CD4-positive, alpha-beta T cell treated with Interleukin-21 for 1 hour (primary cell): ENCODE measurements at regions not wholly inside any gene's neighbourhood (a gene's known extent, or its start where the extent isn't known, plus 50 kb on each side); places are given as distances from the start of the nearest gene placed in this dataset.
"Not testable (repeated sequence)": the region's sequence is repeated elsewhere in the genome, so short reads cannot be mapped to it uniquely, and the experiment has no call there.

Source experiments
- DNase-seq: peaks from one replicate; pipeline ENCODE4 v3.0.0-alpha.2; 2020

DNA sequence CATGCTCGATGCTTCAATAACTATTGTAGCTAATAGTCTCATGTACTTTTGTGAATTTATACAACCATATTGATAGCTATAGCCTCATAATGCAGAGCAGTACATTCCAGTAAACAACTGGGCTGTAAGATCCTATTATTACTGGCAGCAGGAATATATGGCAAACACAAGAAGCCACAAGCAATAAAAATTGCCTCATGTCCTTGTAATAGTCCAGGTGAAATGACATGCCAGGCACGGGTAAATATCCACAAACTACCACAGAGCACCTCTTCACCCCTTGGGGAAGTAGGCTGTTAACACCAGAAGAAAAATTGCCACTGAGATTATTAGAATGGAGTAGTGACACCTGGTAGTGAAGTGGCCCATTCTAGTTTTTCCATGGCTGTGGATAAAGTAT lies 158.3 kb downstream of the MTX2 start:
- DNase-seq = no peak

DNA sequence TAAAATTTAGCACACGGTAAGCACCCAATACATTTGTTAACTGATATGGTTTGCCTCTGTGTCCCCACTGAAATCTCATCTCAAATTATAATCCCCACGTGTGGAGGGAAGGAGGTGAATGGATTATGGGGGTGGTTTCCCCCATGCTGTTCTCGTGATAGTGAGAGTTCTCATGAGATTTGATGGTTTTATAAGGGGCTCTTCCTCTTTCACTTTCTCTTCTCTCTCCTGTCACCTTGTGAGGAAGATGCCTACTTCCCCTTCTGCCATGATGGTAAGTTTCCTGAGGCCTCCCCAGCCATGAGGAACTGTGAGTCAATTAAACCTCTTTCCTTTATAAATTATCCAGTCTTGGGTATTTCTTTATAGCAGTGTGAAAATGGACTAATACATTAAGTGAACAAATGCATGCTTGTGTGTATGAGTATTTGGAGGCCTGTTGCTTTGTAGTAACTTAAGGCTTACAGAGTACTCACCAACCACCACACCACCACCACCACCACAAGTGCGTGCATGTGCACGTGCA lies 159.8 kb downstream of the MTX2 start:
- not testable (repeated sequence) for DNase-seq

DNA sequence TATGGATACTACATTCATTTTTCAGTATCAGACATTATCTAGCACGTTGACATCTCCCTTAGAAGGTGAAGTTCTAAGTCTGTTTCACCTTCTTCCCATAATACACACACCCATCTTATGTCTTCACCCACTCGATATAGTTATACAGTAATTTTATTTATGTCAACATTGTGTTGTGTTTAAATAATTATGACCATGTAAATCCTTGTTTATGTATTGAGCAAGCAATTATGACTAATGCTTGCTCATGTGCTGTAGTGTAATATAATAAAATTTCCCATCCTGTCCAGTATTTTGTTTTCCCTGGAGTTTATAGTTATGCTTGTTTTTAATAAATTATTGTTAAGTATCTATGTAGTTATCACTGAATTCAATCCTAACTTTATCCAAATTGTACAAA lies 163.2 kb downstream of the MTX2 start:
- DNase-seq = no peak

DNA sequence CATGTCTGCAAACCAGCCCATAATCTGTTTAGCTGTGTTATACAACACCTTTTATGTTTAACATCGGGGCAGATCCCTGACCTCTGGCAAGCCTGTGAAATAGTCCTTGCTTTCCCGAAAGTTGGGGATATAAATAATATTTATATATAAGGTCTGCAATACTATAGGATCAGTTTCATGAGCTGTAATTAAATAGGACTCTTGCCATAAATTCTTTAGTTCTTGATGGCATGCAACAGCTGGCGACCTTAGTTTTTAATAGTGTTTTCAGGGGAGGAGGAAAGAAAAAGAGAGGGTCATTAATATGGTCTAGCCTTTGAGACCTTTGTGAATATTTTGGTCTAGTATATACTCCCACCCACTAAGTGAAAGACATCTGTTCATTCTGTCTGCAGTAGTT lies 166.5 kb downstream of the MTX2 start:
- DNase-seq = no peak

DNA sequence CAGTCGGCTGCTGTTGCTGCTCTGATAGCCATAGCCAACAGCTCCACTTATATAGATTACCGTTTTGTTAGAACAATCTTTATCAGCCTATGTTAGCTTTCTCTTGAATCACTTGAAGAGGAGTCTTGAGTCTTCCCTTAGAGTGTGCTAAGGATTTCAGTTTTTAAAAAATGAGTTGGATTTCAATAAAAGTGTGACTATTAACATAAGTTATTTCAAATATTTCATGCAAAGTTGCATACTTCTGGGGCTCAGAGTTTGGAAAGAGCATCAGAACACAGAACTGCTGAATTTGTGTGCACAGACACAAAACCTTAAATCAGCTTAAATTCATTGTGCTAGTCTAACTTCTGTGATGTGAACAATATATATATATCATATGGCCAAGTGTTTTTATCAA lies 174.7 kb downstream of the MTX2 start:
- no peak for DNase-seq

DNA sequence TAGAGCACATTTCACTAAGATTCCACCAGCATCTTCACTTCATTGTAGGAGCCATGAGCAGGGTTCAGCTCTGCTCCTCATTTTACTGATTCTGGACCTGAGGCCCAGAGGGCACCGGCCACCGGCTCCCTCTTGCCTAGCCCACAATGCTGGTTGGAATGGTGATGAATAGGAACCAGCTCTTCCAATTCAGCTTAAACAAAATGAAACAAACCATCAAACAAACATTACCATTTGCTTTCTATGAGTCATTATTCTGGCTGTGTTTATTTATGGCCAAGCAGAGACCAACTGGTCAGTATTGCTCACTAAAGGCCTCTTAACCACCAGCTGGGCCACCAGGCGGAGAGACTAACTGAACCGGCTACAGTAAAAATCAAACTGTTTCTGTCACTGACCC lies 176.7 kb downstream of the MTX2 start:
- no peak for DNase-seq

DNA sequence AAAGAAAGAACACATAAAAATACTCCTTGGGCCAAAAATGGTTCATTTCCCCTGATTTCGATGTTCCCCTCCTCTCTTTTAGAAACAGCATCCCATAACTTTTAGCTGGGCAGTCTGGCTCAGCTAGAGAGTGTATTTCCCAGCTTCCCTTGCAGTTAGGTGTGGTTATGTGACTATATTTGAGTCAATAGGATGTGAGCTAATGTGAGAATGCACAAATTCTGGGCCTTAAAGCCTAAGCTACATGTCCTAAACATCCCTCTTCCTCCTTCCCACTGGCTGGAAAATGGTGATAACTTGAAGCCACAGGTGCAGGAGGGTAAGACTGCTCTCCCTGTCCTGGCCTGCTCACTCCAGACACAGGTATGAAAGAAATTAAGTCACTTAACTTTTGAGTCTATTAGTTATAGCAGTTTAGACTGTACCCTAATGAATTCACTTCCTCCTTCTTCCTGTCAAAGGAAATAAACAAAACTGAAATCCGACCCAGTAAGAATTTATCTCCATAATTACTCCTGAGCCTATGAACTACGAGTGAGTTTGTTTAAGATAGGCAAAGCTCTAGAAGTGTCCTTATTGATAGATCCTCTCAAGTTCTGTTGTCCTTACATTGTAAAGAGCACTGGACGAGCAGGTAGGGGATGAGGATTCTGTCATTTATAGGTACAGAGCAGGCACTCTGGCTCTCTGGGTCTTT lies 177.6 kb downstream of the MTX2 start:
- no peak for DNase-seq

DNA sequence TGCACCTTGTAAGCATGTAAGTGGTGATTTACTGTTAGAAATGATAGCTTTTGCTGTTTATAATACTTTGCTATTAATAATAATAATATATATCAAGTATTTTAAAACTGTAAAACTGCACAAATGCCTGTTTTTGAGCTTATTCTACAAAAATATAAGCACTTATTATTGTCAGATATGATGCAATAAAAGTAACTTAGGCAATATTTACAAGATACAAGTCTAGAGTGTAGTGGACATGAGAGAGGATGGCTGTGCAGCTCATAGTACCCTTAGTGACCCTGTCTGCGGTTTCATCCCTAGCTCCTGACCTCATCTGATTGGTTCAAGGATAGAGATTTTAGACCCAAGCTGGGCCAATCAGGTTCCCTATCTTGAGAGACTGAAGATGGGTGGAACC lies 178.4 kb downstream of the MTX2 start:
- no peak for DNase-seq

DNA sequence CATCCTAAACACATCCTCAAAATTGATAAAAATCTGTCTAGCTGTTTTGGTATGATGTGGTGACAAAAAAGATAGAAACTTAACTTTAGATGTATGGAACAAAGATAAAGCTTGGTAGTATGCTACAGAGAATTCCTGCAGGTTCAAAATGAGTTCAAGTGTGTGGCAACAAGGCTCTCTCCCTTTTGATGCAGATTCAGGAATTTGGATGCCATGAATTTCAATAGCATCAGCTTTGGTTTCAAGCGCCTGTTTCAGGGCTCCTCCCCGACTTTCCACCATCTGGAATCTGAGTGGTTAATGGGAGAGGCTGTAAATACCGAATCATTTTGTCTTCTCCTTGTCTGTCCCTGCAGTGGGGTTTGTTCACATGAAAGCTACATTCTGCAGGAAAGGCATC lies 180.6 kb downstream of the MTX2 start:
- no peak for DNase-seq

DNA sequence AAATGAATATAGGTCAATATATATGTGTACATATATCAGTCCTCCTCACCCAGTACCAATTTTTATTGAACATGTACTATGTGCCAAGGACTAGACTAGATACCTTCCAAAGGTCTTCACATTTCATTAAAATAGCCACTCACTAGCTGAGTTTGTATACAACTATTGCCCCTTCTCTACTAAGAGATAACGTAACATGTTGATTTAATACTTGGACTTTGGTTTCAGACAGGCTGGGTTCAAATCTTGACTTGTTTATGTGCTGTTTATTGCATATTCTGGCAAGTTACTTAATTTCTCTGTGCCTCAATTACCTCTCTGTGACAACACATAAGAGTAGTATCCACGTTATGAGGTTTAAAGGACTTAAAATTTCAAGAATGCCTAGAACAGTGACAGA lies 184.5 kb downstream of the MTX2 start:
- no peak for DNase-seq

DNA sequence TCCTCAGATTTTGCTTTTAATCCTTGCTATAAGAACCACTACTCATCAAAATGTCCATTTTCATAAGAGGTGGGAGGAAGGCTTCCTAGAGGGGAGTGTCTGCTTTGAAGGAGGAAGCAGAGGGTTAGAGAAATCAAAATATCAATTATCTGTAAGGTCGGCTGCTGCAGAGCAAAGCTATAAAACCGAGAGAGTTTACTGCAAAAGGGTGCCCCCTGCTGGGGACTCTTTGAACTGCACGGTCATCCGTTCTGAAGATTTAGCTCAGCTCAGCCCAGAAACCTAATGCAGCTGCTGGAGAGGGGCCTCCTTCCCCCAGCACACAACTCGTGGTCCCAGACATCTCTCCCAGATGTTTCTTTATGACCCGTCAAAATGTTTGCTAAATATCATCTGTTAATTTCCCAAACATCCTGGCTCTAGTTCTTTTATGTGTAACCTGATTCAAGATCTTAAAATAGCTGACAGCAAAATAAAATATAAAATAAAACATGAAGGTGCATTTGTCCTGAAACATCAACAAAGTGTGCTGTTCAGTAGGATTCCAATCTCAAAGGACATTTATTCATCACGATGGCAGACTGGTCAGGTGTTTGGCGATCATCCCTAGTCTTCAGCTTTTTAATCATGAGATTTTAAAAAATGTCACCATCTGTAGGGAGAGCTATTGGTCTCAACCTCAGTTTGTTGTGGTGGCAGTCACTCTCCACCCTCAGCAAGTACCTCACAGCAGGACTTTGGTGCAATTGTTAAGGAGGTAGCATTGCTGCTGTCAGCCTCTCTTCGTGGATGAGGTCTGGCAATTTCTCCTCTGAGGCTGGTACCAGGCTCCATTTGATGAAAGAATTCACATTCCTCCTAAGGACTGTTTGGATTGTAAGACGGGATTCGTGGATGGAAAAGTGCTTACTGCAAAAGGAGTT lies 185.9 kb downstream of the MTX2 start:
- DNase-seq = peak; percentile 66

DNA sequence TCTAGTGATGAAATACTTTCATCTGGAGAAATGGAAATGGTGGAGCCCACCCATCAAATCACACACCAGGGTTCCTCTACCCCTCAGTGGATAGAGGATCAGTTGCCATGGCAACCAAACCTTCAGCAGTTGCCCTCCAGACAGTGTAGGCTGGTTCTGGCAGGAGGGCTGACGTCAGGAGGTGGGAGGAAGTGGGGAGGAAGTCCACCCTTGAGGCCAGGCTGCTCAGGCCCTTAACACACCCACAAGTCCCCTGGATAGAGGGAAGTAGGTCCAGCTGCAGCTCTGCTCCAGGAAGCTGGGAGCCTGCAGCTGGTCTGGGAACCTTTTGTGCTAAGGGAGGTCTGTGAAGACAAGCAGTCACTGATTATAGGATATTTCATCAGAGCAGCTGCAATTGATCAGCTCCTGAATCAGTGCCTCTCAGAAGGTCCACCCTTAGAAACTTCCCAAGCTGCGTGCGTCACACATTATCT lies 186.6 kb downstream of the MTX2 start:
- no peak for DNase-seq

DNA sequence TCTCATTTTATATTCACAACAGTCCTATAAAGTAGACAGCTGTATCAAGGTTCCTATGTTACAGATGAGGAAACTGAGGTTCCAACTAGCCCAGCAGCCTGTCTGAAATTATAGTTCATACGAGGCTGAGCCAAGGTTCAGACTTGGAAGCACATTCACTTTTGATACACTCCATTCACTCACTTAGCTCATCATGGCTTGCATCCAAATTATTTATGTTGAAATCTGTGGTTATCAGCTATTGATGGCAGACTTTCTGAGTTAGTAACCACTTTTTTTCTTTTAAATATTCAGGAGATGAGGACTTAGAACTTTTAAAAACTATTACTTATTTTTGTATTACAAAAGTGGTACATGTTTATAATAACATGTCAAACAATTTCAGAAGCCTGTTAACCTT lies 188.2 kb downstream of the MTX2 start:
- DNase-seq = no peak

DNA sequence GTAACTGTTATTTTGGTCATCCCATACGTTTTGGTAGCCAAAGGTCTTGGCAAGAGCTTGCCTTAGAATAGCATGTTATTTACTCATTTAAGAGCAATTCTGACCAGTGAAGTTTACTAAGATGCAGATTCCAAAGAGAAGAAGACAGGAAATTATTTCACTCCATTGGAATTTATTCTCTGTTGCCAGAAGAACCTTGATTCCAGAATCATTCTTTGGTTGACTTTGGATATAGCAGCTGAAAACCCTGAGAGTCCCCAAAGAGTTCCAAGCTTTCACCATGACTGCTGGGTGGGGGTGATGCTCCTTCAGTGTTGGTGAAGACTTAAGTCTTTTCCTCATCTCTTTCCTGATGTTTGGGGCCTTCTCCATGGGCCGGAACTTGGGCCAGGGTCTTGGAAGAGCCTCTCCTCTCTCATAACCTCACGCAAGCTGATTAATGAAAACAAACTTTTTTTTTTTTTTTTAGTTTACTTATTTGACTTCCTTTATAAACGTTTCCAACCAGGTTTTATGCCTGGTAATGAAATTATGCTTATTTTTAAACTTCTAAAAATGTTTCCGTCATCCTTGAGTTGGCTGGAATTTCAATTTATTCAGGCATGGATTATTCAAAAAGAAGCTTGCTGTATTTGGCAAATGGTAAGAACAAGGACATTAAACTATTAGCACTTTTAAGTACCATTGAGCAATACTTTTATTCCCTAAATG lies 192.0 kb downstream of the MTX2 start:
- no peak for DNase-seq

DNA sequence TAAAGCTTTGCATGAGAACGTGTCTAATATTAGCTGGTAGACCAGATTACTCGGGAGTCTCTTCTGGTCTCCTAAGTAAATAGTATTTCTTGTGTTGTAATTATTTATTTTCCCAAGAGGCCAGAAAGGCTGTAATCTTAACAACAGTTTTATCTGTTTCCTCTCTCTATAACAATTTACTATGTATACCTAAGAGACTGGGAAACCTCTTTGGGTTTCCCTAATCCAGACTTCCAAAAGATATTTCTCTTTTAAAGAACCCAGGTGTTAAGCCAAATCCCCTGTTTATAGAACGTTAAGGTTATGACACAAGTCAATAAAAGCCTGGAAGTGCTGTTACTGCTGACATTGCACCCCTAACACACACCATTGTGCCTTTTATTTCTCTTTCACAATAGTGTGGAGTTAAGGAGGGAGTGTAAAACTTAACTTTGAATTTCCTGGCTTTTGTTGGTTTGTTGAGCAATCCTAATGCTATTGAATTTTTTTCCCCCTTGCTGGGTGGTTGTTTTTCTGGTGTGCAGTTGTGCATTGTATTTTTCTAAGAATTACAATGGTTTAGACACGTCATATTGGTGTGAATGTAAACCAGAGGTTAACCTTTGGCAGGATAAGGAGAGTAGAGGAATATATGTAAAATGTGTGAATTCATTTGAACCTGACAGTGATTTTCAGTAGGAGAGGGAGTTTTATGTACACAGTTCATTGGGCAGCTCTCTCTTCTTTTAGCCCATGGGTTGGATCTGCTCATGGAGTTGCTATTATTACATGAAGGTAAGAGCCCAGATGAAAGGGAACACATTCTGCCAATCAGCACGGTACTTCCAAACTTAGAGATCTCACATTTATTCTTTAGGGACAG lies 192.8 kb downstream of the MTX2 start:
- DNase-seq = no peak

DNA sequence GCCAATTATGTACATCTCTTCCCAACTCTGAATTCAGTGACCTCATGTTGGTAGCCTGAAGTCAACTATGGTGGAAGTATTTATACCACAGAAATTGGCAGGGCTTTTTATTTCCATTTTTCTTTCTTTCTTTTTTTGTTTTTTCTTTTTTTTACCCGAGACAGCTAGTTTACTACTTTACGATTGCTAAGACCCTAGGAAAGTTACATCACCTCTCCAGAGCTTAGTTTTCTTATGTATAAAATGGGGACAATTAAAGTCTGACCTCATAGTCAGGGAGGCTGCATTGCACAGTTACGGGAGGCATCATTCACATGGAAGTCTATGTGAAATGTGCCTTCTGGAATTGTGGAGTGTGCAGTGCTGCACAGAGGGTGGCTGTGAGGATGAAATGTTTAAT lies 194.3 kb downstream of the MTX2 start:
- DNase-seq = no peak

DNA sequence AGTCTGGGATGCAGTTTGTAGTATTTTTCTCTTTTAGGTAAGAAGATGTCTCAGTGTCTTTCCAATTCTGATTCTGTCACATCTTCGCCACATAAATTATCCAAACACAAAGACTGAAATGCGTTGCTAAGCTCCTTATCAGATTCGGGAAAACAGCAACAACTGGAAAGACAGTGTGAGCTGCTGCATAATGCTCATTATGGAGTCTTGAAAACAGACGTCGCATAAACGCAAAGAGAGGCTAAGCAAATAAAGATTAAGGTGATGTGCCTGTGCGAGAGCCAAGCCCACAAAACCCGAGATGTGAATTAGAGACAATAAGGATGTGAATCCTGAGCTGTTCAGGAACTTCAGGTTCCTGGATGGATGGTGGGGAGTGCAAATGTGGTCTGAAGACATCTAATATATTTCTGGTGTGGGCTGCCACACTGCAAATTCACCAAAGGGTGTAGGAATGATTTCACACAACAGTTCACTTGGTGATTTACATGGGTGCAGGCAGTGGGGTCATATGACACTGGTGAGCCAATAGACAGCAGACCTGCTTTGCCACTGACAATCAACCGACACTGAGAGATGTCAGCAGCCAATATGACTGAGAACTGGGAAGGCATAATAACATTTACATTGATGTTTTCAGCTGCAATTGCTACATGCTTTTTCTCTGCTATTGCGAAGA lies 195.8 kb downstream of the MTX2 start:
- DNase-seq = no peak

DNA sequence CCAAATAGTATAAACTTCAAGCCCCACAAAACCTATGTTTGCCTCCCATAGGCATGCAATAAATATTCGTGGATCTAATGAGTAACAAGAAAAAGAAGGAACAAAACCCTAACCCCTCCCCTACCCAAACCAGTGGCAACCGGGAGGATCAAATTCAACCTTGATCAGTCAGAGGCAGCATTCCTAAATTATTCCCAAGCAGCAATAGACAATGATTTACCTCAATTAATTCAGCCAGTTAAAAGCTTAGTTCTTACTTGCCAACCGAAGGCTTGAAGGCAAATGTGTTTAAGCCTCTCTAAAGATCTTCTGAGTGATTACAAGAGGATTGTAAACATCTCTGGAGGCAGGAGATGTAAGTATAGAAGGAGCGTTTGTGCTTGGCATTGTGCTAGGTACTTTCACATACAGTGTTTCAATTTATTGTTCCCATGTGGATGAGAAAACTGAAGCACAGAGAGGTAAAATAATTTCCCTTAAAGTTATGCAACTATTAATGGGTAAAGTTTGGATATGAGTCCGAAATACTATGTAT lies 197.7 kb downstream of the MTX2 start:
- no peak for DNase-seq

DNA sequence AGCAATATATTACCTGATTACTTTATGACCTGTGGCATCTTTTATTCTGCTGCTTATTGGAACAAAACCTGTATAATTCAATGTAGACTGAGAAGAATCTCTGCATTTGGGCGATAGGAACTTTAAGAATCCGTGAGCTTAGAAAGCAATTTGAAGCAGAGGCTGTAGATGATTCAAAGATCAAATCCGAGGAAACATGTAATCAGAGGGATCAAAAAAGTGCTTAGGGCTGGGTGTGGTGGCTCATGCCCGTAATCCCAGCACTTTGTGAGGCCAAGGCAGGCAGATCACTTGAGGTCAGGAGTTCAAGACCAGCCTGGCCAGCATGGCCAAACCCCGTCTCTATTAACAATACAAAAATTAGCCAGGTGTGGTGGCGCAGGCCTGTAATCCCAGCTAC lies 198.4 kb downstream of the MTX2 start:
- DNase-seq = no peak

DNA sequence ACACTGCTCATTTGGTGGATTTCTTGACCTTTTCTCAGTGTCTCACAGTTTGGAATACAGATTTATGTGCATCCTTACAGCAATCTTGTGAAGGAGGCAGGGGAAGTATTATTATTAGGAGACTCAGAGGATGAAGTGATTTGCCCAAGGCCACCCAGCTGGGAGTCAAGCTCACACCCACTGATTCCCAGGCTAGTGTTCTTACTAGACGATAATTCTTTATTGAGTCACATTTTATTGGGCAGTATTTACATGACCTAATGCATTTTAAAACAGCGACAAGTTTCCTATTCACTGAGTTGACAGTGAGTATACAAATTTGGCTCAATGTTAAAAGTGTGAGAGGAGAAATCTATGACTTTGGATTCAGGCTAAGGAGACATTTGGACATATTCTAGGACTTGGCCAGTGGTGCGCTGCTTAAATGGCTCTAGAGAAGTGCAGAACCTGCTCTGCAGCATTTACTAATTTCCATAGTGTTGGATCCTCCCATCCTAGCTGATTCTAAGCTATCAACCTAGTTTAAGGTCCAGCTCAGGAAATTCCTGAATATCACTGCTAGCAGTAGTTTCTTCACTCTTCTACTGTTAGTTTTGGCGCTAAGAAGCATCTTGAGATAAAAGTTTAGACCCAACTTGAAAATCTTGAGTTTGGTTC lies 199.3 kb downstream of the MTX2 start:
- no peak for DNase-seq

DNA sequence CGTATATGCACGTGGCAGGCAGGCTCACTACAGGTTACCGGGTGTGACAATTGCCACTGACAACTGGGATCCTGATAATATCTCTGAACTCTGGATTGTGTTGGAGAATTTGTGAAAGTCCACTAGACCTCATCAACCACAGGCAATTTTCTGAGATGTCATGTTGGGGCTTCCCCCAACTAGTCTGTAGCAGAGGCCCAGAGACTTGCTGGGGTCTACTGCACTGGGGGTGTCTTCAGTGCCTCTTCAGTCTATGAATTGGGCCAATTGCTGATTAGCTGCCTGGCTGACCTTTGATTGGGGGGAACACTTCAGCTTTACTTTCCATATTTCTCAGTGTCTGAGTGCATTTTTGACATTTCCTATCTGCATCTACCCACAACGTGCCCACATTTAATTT lies 201.5 kb downstream of the MTX2 start:
- no peak for DNase-seq
